ENCODE measurements at regions not wholly inside any gene's neighbourhood (a gene's known extent, or its start where the extent isn't known, plus 50 kb on each side); places are given as distances from the start of the nearest gene placed in this dataset.
A peak's percentile ranks its signal among the peaks of the same experiment; 100 is the strongest.

DNA sequence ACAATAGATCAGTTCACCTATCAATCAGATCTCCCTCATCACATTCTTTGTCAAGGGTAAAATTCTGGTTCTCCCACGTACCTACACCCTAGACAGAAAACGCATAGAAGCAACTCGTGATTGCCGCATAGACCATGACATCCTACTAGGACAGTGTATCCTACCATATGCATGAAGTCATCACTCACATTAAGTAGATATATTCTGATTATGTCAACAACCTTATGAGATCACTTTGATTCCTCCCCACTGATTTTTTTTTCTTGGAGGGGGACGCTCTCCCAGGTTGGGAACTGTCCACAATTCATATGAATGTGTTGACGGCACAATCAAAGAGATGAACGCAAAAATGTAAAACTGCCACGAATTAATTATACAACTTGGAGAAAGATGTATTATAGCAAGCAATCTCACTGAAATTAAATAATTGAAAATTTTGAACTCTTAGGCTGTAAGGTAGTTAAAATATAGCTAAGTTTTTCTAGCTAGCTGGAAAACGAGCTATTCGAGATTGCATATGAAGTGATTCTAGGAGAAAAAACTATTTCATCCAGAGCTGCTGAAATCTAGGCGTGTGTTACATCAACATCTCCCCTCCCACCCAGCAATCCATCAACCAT is 82.5 kb upstream of the CCDC28A start:
- Histone ChIP-seq H2AFZ (ENCODE audit: low read length) (no peak overlapping the region), H3K4me1 (ENCODE audit: control insufficient read depth, extremely low read depth, insufficient read depth, low read length) (no peaks in the 10 kb centered on the region), H3K4me3 (replicated peaks in 1 of 4; ENCODE audit: control extremely low read depth in 1 of 4, insufficient read depth in 1 of 4, low read depth in 3 of 4, low read length in 4 of 4) (peak overlapping the region; percentile 62 to 77 (median 68)), H4K20me1 (ENCODE audit: control insufficient read depth, extremely low read depth, insufficient read depth, low read length) (no peaks in the 10 kb centered on the region), H3K36me3 (ENCODE audit: control insufficient read depth, insufficient read depth, low read length) (no peaks in the 10 kb centered on the region), H3K27me3 (ENCODE audit: control insufficient read depth, insufficient read depth, low read length) (no peaks in the 10 kb centered on the region), H3K9ac (ENCODE audit: insufficient read depth, low read length) (no peak overlapping the region), H3K9me3 (ENCODE audit: control insufficient read depth, insufficient read depth, low read depth, low read length) (no peaks in the 10 kb centered on the region), H3K27ac (ENCODE audit: insufficient read depth, low read length) (no peak overlapping the region), H3K79me2 (ENCODE audit: control insufficient read depth, insufficient read depth, low read length) (peaks cover 2% of the 10 kb centered on the region), H3K4me2 (ENCODE audit: extremely low read depth, insufficient read depth, low read length) (peak overlapping the region; percentile 77)
- no peak for DNase-seq (ENCODE audit: low read depth in 2 of 2)
- TF ChIP-seq, protein P1, sequence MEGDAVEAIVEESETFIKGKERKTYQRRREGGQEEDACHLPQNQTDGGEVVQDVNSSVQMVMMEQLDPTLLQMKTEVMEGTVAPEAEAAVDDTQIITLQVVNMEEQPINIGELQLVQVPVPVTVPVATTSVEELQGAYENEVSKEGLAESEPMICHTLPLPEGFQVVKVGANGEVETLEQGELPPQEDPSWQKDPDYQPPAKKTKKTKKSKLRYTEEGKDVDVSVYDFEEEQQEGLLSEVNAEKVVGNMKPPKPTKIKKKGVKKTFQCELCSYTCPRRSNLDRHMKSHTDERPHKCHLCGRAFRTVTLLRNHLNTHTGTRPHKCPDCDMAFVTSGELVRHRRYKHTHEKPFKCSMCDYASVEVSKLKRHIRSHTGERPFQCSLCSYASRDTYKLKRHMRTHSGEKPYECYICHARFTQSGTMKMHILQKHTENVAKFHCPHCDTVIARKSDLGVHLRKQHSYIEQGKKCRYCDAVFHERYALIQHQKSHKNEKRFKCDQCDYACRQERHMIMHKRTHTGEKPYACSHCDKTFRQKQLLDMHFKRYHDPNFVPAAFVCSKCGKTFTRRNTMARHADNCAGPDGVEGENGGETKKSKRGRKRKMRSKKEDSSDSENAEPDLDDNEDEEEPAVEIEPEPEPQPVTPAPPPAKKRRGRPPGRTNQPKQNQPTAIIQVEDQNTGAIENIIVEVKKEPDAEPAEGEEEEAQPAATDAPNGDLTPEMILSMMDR (conservative IDR thresholded peaks at IDR 0.05 in 1 of 2, IDR thresholded peaks at IDR 0.05 in 1 of 2; ENCODE audit: low read depth in 1 of 2, low read length in 2 of 2): no peak
- TF ChIP-seq EZH2 (IDR thresholded peaks at IDR 0.05; ENCODE audit: low read length, missing control alignments): no peak

DNA sequence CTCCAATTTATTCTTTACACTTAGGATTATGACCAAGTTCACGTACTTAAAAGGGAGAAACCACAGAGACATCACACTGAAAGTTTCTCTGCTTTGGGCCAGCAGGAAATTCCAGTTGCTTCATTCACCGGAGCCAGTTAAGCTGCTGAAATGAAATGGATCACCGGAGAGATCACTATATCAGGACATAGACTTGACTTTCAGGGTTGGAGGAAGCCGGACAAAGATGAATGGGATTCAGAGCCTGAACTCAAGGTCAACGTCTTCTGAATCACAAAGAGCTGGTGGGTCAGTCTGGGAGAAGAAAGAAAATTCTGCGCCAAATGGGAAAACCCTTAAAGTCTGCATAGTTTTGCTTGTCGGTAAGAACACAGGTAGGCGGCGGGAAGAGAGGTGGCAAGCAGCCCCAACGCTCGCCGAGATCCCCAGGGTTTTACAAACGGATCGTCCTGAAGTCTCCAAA is 81.9 kb upstream of the CCDC28A start:
- no peak for TF ChIP-seq EZH2 (IDR thresholded peaks at IDR 0.05; ENCODE audit: low read length, missing control alignments)
- TF ChIP-seq, protein P1 (conservative IDR thresholded peaks at IDR 0.05 in 1 of 2, IDR thresholded peaks at IDR 0.05 in 1 of 2; ENCODE audit: low read depth in 1 of 2, low read length in 2 of 2): no peak
- no peaks in the 10 kb centered on the region for H3K27me3 ChIP-seq (ENCODE audit: control insufficient read depth, insufficient read depth, low read length)
- H2AFZ ChIP-seq (ENCODE audit: low read length): peak overlapping the region; percentile 81
- H3K36me3 ChIP-seq (ENCODE audit: control insufficient read depth, insufficient read depth, low read length): no peaks in the 10 kb centered on the region
- peak; percentile 78 to 91 for DNase-seq (ENCODE audit: low read depth in 2 of 2)
- peak overlapping the region; percentile 77 for H3K4me2 ChIP-seq (ENCODE audit: extremely low read depth, insufficient read depth, low read length)
- H3K27ac ChIP-seq (ENCODE audit: insufficient read depth, low read length): peak overlapping the region; percentile 43
- peak overlapping the region; percentile 62 to 77 (median 68) for H3K4me3 ChIP-seq (replicated peaks in 1 of 4; ENCODE audit: control extremely low read depth in 1 of 4, insufficient read depth in 1 of 4, low read depth in 3 of 4, low read length in 4 of 4)
- H4K20me1 ChIP-seq (ENCODE audit: control insufficient read depth, extremely low read depth, insufficient read depth, low read length): no peaks in the 10 kb centered on the region
- no peaks in the 10 kb centered on the region for H3K9me3 ChIP-seq (ENCODE audit: control insufficient read depth, insufficient read depth, low read depth, low read length)
- H3K4me1 ChIP-seq (ENCODE audit: control insufficient read depth, extremely low read depth, insufficient read depth, low read length): no peaks in the 10 kb centered on the region
- peak overlapping the region; percentile 71 for H3K9ac ChIP-seq (ENCODE audit: insufficient read depth, low read length)
- peaks cover 2% of the 10 kb centered on the region for H3K79me2 ChIP-seq (ENCODE audit: control insufficient read depth, insufficient read depth, low read length)

DNA sequence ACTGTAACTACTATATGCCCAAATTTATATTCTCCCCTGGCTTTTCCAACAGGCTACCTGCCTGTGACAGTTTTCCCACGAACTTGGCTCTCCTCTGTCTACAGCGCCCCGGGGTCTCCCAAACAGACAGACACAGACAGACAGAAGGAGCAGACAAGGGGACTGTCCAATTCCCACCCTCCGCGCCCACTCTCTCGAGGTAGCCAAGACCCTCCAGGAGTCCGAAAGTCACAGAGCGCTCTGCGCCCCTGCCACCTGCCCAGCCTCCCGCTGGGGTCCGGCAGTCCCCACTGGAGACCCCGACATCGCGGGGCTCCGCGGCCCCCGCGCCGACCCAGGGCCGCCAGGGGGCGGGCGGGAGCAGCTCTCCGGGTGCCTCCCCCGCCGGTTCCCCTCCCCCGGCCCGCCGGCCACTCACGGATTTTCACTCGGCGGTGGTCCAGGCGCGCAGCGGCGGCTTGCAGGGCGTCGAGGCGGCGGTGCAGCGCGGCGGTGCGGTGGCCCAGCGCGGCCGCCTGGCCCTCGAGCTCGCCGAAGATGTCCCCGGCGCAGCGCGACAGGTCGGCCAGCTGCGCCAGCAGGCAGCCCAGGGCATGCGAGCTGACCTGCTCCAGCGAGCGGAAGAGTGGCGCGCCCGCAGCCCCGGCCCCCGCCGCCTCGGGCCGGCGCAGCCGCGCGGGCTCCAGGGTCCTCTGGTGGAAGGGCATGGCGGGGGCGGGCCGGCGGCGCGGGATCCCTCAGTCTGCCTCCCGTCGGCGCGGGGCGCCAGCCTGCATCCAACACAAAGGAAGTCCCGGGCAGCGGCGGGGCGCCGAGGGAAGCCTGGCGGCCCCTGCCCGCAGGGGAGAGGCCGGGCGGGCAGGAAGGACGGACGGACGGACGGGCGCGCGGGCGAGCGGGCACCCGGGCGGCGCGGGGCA is 81.3 kb upstream of the CCDC28A start:
- peak; percentile 57 to 63 for DNase-seq (ENCODE audit: low read depth in 2 of 2)
- Histone ChIP-seq H3K9ac (ENCODE audit: insufficient read depth, low read length) (peak overlapping the region; percentile 71), H3K4me1 (ENCODE audit: control insufficient read depth, extremely low read depth, insufficient read depth, low read length) (no peaks in the 10 kb centered on the region), H3K4me2 (ENCODE audit: extremely low read depth, insufficient read depth, low read length) (peak overlapping the region; percentile 77), H4K20me1 (ENCODE audit: control insufficient read depth, extremely low read depth, insufficient read depth, low read length) (no peaks in the 10 kb centered on the region), H3K36me3 (ENCODE audit: control insufficient read depth, insufficient read depth, low read length) (no peaks in the 10 kb centered on the region), H3K79me2 (ENCODE audit: control insufficient read depth, insufficient read depth, low read length) (peaks cover 2% of the 10 kb centered on the region), H3K9me3 (ENCODE audit: control insufficient read depth, insufficient read depth, low read depth, low read length) (no peaks in the 10 kb centered on the region), H3K27me3 (ENCODE audit: control insufficient read depth, insufficient read depth, low read length) (no peaks in the 10 kb centered on the region), H3K27ac (ENCODE audit: insufficient read depth, low read length) (peak overlapping the region; percentile 43), H3K4me3 (replicated peaks in 1 of 4; ENCODE audit: control extremely low read depth in 1 of 4, insufficient read depth in 1 of 4, low read depth in 3 of 4, low read length in 4 of 4) (peak overlapping the region; percentile 62 to 77 (median 68)), H2AFZ (ENCODE audit: low read length) (peak overlapping the region; percentile 81)
- no peak for TF ChIP-seq EZH2 (IDR thresholded peaks at IDR 0.05; ENCODE audit: low read length, missing control alignments)
- TF ChIP-seq, protein P1 (conservative IDR thresholded peaks at IDR 0.05 in 1 of 2, IDR thresholded peaks at IDR 0.05 in 1 of 2; ENCODE audit: low read depth in 1 of 2, low read length in 2 of 2): peak; percentile 36 to 80
